Smooth muscle cell (in vitro differentiated cells): ENCODE measurements at regions not wholly inside any gene's neighbourhood (a gene's known extent, or its start where the extent isn't known, plus 50 kb on each side); places are given as distances from the start of the nearest gene placed in this dataset.

Source experiments
- DNase-seq: peaks from one replicate; lab custom pipeline; 2025; ENCODE audit not compliant: unreplicated experiment; lab: John Stamatoyannopoulos, UW
- H2AFZ ChIP-seq: fragments of 200-600 bp; sonication (generic); 2 replicates; pipeline ENCODE4 v1.6.0; 2016; ENCODE audit warnings: antibody characterized with exemption, low read depth, mild to moderate bottlenecking
- H3F3A ChIP-seq: fragments of 200-600 bp; sonication (generic); 2 replicates; pipeline ENCODE4 v1.6.0; 2017; ENCODE audit warnings: antibody characterized with exemption, low read depth
- H3K27ac ChIP-seq: fragments of 200-600 bp; sonication (generic); 2 replicates; pipeline ENCODE4 v1.5.1; 2016; ENCODE audit warnings: low read depth, mild to moderate bottlenecking
- H3K27me3 ChIP-seq: fragments of 200-600 bp; sonication (generic); 2 replicates; pipeline ENCODE4 v1.6.1; 2016; ENCODE audit warnings: low read depth, mild to moderate bottlenecking
- H3K36me3 ChIP-seq: fragments of 200-600 bp; sonication (generic); 2 replicates; pipeline ENCODE4 v1.5.1; 2016; ENCODE audit warnings: low read depth
- H3K4me1 ChIP-seq: fragments of 200-600 bp; sonication (generic); 2 replicates; pipeline ENCODE4 v1.5.1; 2016; ENCODE audit warnings: low read depth
- H3K4me2 ChIP-seq: fragments of 200-600 bp; sonication (generic); 2 replicates; pipeline ENCODE4 v1.6.0; 2016; ENCODE audit warnings: mild to moderate bottlenecking
- H3K4me3 ChIP-seq: fragments of 200-600 bp; sonication (generic); 2 replicates; pipeline ENCODE4 v1.5.1; 2016; ENCODE audit warnings: mild to moderate bottlenecking
- H3K79me2 ChIP-seq: fragments of 200-600 bp; sonication (generic); 2 replicates; pipeline ENCODE4 v1.6.0; 2016; ENCODE audit warnings: low read depth, mild to moderate bottlenecking
- H3K9ac ChIP-seq: fragments of 200-600 bp; sonication (generic); 2 replicates; pipeline ENCODE4 v1.6.0; 2016; ENCODE audit warnings: low read depth
- H3K9me3 ChIP-seq: fragments of 200-600 bp; sonication (generic); replicated peaks from 2 replicates; pipeline ENCODE4 v1.5.1; 2016; ENCODE audit warnings: low read depth
- H4K20me1 ChIP-seq: fragments of 200-600 bp; sonication (generic); 2 replicates; pipeline ENCODE4 v1.6.0; 2016; ENCODE audit warnings: low read depth
- CTCF ChIP-seq: fragments of 200-600 bp; sonication (generic); IDR thresholded peaks from 2 replicates; pipeline ENCODE4 v1.5.1; 2017; ENCODE audit warnings: borderline replicate concordance, mild to moderate bottlenecking, antibody characterized with exemption; ENCODE audit not compliant: insufficient read depth, poor library complexity, severe bottlenecking
- WGBS: methylation state at CpG from one replicate; pipeline ENCODE4 v1.1.7; 2016; ENCODE audit warnings: low lambda C conversion rate; 5-methylcytosine and 5-hydroxymethylcytosine counted together

- Histone ChIP-seq H3K27me3 (no peaks in the 10 kb centered on the region), H3K9ac (no peak overlapping the region), H4K20me1 (no peaks in the 10 kb centered on the region), H3K36me3 (no peaks in the 10 kb centered on the region), H3F3A (peaks cover 45% of the 10 kb centered on the region), H3K9me3 (no peaks in the 10 kb centered on the region), H3K4me1 (peaks cover 41% of the 10 kb centered on the region), H3K4me2 (no peak overlapping the region), H3K27ac (peak overlapping the region; percentile 62), H3K79me2 (no peaks in the 10 kb centered on the region), H3K4me3 (no peak overlapping the region), H2AFZ (no peak overlapping the region)
- no peak for DNase-seq
- no peak for TF ChIP-seq CTCF
- WGBS, result 85% methylated on average over 7 of the region's 7 CpGs
Measured at GRCh38 chr1:234983564-234984238, 144.9 kb downstream of the TOMM20 start.

GRCh38 chr1:234981758-234982157, 146.9 kb downstream of the TOMM20 start:
- DNase-seq, result no peak
- H3K9ac ChIP-seq, result peak overlapping the region; percentile 91
- H3K4me1 ChIP-seq, result peaks cover 23% of the 10 kb centered on the region
- no peak for TF ChIP-seq CTCF
- no peaks in the 10 kb centered on the region for H3K36me3 ChIP-seq
- H4K20me1 ChIP-seq, result no peaks in the 10 kb centered on the region
- peak overlapping the region; percentile 99 for H3K27ac ChIP-seq
- no peaks in the 10 kb centered on the region for H3K9me3 ChIP-seq
- WGBS, result 80% methylated on average over 2 of the region's 2 CpGs
- no peaks in the 10 kb centered on the region for H3K27me3 ChIP-seq
- no peak overlapping the region for H2AFZ ChIP-seq
- H3F3A ChIP-seq, result peaks cover 41% of the 10 kb centered on the region
- H3K79me2 ChIP-seq, result no peaks in the 10 kb centered on the region
- no peak overlapping the region for H3K4me3 ChIP-seq
- H3K4me2 ChIP-seq, result peak overlapping the region; percentile 55

- Histone ChIP-seq H2AFZ (no peak overlapping the region), H3F3A (peaks cover 45% of the 10 kb centered on the region), H4K20me1 (no peaks in the 10 kb centered on the region), H3K36me3 (no peaks in the 10 kb centered on the region), H3K27ac (peak overlapping the region; percentile 99), H3K9ac (peak overlapping the region; percentile 91), H3K4me1 (peaks cover 18% of the 10 kb centered on the region), H3K27me3 (no peaks in the 10 kb centered on the region), H3K4me3 (no peak overlapping the region), H3K79me2 (no peaks in the 10 kb centered on the region), H3K9me3 (no peaks in the 10 kb centered on the region), H3K4me2 (peak overlapping the region; percentile 55)
- 17% methylated on average over 18 of the region's 18 CpGs for WGBS
- DNase-seq, result peak; percentile 34
- TF ChIP-seq CTCF, result no peak
Measured at GRCh38 chr1:234980645-234981396, 147.8 kb downstream of the TOMM20 start.
